ENCODE measurements at regions not wholly inside any gene's neighbourhood (a gene's known extent, or its start where the extent isn't known, plus 50 kb on each side); places are given as distances from the start of the nearest gene placed in this dataset.
"Not testable (repeated sequence)": the region's sequence is repeated elsewhere in the genome, so short reads cannot be mapped to it uniquely, and the experiment has no call there.

DNA sequence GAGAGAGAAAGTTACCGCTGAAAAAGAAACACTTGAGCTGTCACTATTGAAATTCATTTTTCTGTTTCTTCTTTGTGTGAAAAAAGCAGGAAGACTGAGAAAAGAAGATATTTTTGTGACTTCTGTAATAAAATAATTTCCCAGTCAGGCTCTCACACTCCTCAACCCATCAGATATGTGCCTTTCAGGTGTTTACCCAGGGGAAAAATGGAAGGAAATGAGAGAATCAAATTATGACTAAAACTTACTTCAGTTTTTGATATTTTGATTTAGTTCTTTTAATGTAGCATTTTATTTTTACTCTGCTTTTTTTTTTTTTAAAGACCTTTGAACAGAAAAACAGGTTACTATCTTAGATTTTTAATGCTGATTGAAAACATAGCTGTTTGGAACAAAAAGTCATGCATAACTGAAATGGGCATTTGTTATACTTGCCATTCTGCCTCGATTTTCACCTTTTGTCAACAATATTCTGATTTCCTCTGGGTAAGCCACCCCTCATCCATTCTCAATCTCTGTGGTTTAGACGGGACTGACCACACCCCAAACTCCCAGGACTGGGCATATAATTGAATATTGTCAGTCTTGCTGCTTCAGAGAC, 133.2 kb upstream of the KRR1 start:
- ChIA-PET POLR2A (no interaction called here), CTCF (interaction anchor here (1.8 kb wide), 1 partner anchor 393 kb away, joined by 4 read pairs; no protein-coding TSS in a partner anchor)
- no peak for DNase-seq

GRCh38 chr12:75643119-75643518, 131.7 kb upstream of the KRR1 start:
- H3K9ac ChIP-seq; H3K27ac ChIP-seq (ENCODE audit: low read depth in 2 of 2, low read length in 1 of 2); H3F3A ChIP-seq (replicated peaks; ENCODE audit: insufficient read depth); H3K79me2 ChIP-seq (ENCODE audit: insufficient read depth); H3K4me3 ChIP-seq (ENCODE audit: low read depth in 2 of 2, low read length in 1 of 2); H2AFZ ChIP-seq (ENCODE audit: low read depth); H3K9me2 ChIP-seq; H3K4me1 ChIP-seq (ENCODE audit: control insufficient read depth in 1 of 2, insufficient read depth in 2 of 2, low read depth in 1 of 2, low read length in 1 of 2); H3K9me3 ChIP-seq; POLR2A ChIA-PET; H4K20me1 ChIP-seq (ENCODE audit: insufficient read depth); H3K4me2 ChIP-seq; H3K36me3 ChIP-seq (replicated peaks in 1 of 2; ENCODE audit: control insufficient read depth in 1 of 2, insufficient read depth in 2 of 2, low read length in 1 of 2); H3K27me3 ChIP-seq (ENCODE audit: insufficient read depth); DNase-seq: not testable (repeated sequence)
- WGBS (ENCODE audit: low lambda C conversion rate), result 89% methylated on average over 5 of the region's 5 CpGs
- CTCF ChIA-PET, result interaction anchor here (1.2 kb wide), 1 partner anchor 11 kb away, joined by 3 read pairs; no protein-coding TSS in a partner anchor

More for the DNA sequence above, 133.2 kb upstream of the KRR1 start:
- Histone ChIP-seq H3K9me3 (no peaks in the 10 kb centered on the region), H3K27me3 (ENCODE audit: insufficient read depth) (no peaks in the 10 kb centered on the region), H3K79me2 (ENCODE audit: insufficient read depth) (no peaks in the 10 kb centered on the region; the same call in 1 of the 2 replicates), H3K4me3 (ENCODE audit: low read depth in 2 of 2, low read length in 1 of 2) (no peak overlapping the region), H3F3A (replicated peaks; ENCODE audit: insufficient read depth) (no peaks in the 10 kb centered on the region), H3K4me2 (no peak overlapping the region), H3K27ac (ENCODE audit: low read depth in 2 of 2, low read length in 1 of 2) (no peak overlapping the region), H3K36me3 (replicated peaks in 1 of 2; ENCODE audit: control insufficient read depth in 1 of 2, insufficient read depth in 2 of 2, low read length in 1 of 2) (no peaks in the 10 kb centered on the region), H4K20me1 (ENCODE audit: insufficient read depth) (no peaks in the 10 kb centered on the region), H3K4me1 (ENCODE audit: control insufficient read depth in 1 of 2, insufficient read depth in 2 of 2, low read depth in 1 of 2, low read length in 1 of 2) (peaks cover 0 to 8% of the 10 kb centered on the region in 2 experiments; a peak in 2 of 4 replicates), H2AFZ (ENCODE audit: low read depth) (no peak overlapping the region), H3K9me2 (no peaks in the 10 kb centered on the region), H3K9ac (no peak overlapping the region)
- TF ChIP-seq GABPA (IDR thresholded peaks at IDR 0.05; ENCODE audit: low read depth) (no peak), PBX3 (IDR thresholded peaks at IDR 0.05) (no peak), RXRA (IDR thresholded peaks at IDR 0.05; ENCODE audit: borderline replicate concordance, low read depth) (no peak), RAD21 (IDR thresholded peaks at IDR 0.05; ENCODE audit: low read length) (no peak)
- WGBS (ENCODE audit: low lambda C conversion rate), result 92% methylated on average over 3 of the region's 3 CpGs

DNA sequence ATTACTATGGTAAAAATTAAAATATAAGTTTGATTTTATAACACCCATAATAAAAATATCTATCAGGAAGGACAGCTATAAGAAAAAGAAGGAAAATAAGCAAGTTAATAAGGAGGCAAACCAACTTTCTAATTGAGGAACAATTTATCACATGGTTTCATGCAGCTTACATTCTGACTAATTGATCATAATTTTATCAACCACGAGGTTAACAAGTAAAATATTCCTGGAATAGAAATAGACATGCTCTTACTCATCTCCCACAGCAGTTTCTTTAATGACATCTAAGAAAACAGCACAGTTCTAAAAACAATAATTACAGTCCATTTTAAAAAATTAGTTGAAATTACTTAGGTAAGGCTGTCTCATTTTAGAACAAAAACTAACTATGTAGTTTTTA, 130.8 kb upstream of the KRR1 start:
- Histone ChIP-seq H3K4me2 (no peak overlapping the region), H3K9ac (no peak overlapping the region), H3K79me2 (ENCODE audit: insufficient read depth) (no peaks in the 10 kb centered on the region), H3K4me1 (ENCODE audit: control insufficient read depth in 1 of 2, insufficient read depth in 2 of 2, low read depth in 1 of 2, low read length in 1 of 2) (peaks cover 0 to 8% of the 10 kb centered on the region in 2 experiments; a peak in 2 of 4 replicates), H3K36me3 (replicated peaks in 1 of 2; ENCODE audit: control insufficient read depth in 1 of 2, insufficient read depth in 2 of 2, low read length in 1 of 2) (no peaks in the 10 kb centered on the region), H3K27ac (ENCODE audit: low read depth in 2 of 2, low read length in 1 of 2) (no peak overlapping the region), H2AFZ (ENCODE audit: low read depth) (no peak overlapping the region; the same call in 1 of the 2 replicates), H3F3A (replicated peaks; ENCODE audit: insufficient read depth) (no peaks in the 10 kb centered on the region), H3K27me3 (ENCODE audit: insufficient read depth) (no peaks in the 10 kb centered on the region), H3K9me3 (no peaks in the 10 kb centered on the region), H3K9me2 (no peaks in the 10 kb centered on the region), H4K20me1 (ENCODE audit: insufficient read depth) (no peaks in the 10 kb centered on the region), H3K4me3 (ENCODE audit: low read depth in 2 of 2, low read length in 1 of 2) (no peak overlapping the region)
- ChIA-PET CTCF (no interaction called here), POLR2A (no interaction called here)
- TF ChIP-seq ELF1 (IDR thresholded peaks at IDR 0.05) (no peak), NRF1 (IDR thresholded peaks at IDR 0.05; ENCODE audit: low read depth, low read length) (no peak), GATA2 (CRISPR knock-in tag; IDR thresholded peaks at IDR 0.05) (no peak)
- DNase-seq, result no peak
- 10% methylated on average over 1 of the region's 1 CpG for WGBS (ENCODE audit: low lambda C conversion rate)
